ENCODE measurements at regions not wholly inside any gene's neighbourhood (a gene's known extent, or its start where the extent isn't known, plus 50 kb on each side); places are given as distances from the start of the nearest gene placed in this dataset.
"Not testable (repeated sequence)": the region's sequence is repeated elsewhere in the genome, so short reads cannot be mapped to it uniquely, and the experiment has no call there.

GRCh38 chr6:121780325-121781321 lies 345.2 kb downstream of the GJA1 start:
- no peak overlapping the region for H3K4me3 ChIP-seq
- H3K4me1 ChIP-seq, result peaks cover 21% of the 10 kb centered on the region
- peak overlapping the region; percentile 69 for H3K27ac ChIP-seq
- H3K27me3 ChIP-seq, result no peaks in the 10 kb centered on the region
- intact Hi-C loops (cut with DNase I), result no loop called here
- no peaks in the 10 kb centered on the region for H3K9me3 ChIP-seq
- DNase-seq (ENCODE audit: extremely low spot score in 2 of 2), result peak in 1 of 2 donors; percentile 97
- TF ChIP-seq POLR2AphosphoS5 (IDR thresholded peaks at IDR 0.05; ENCODE audit: insufficient read depth in 1 of 2, low read depth in 1 of 2) (peak; percentile 63 to 85), CTCF (IDR thresholded peaks at IDR 0.05) (no peak), POLR2A (IDR thresholded peaks at IDR 0.05) (no peak)
- H3K36me3 ChIP-seq, result no peaks in the 10 kb centered on the region

- Histone ChIP-seq H3K4me1 (no peaks in the 10 kb centered on the region), H3K36me3 (no peaks in the 10 kb centered on the region), H3K4me3 (no peak overlapping the region), H3K9me3 (no peaks in the 10 kb centered on the region), H3K27ac (no peak overlapping the region), H3K27me3 (no peaks in the 10 kb centered on the region)
- intact Hi-C loops (cut with DNase I), result no loop called here
- no peak for DNase-seq (ENCODE audit: extremely low spot score in 2 of 2)
- TF ChIP-seq POLR2A (IDR thresholded peaks at IDR 0.05) (no peak), POLR2AphosphoS5 (IDR thresholded peaks at IDR 0.05; ENCODE audit: insufficient read depth in 1 of 2, low read depth in 1 of 2) (no peak), CTCF (IDR thresholded peaks at IDR 0.05) (no peak)
Observed at GRCh38 chr6:121791396-121792315, 356.2 kb downstream of the GJA1 start.

GRCh38 chr6:121794630-121795029 lies 359.2 kb downstream of the GJA1 start:
- H3K9me3 ChIP-seq, result no peaks in the 10 kb centered on the region
- no peak overlapping the region for H3K4me3 ChIP-seq
- no peaks in the 10 kb centered on the region for H3K27me3 ChIP-seq
- no peaks in the 10 kb centered on the region for H3K36me3 ChIP-seq
- intact Hi-C loops (cut with DNase I), result no loop called here
- no peak overlapping the region for H3K27ac ChIP-seq
- TF ChIP-seq CTCF (IDR thresholded peaks at IDR 0.05) (no peak), POLR2AphosphoS5 (IDR thresholded peaks at IDR 0.05; ENCODE audit: insufficient read depth in 1 of 2, low read depth in 1 of 2) (no peak), POLR2A (IDR thresholded peaks at IDR 0.05) (no peak)
- H3K4me1 ChIP-seq, result no peaks in the 10 kb centered on the region
- DNase-seq (ENCODE audit: extremely low spot score in 2 of 2), result no peak

DNA sequence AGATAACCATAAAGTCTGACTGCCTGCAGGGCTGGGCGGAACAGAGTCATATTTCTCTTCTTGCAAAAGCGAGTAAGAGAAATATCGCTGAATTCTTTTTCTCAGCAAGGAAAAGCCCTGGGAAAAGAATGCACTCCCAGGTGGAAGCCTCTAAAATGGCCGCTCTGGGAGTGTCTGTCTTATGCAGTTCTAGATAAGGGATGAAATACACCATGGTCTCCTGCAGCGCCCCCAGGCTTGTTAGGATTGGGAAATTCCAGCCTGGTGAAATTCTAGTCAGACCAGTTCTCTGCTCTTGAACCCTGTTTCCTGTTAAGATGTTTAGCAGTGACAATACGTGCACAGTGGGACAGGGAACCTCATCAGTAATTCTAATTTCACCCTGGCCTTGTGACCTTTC lies 362.2 kb downstream of the GJA1 start:
- intact Hi-C loops (cut with DNase I); H3K4me1 ChIP-seq; H3K36me3 ChIP-seq; DNase-seq (ENCODE audit: extremely low spot score in 2 of 2); H3K4me3 ChIP-seq; H3K9me3 ChIP-seq; H3K27ac ChIP-seq; H3K27me3 ChIP-seq: not testable (repeated sequence)

DNA sequence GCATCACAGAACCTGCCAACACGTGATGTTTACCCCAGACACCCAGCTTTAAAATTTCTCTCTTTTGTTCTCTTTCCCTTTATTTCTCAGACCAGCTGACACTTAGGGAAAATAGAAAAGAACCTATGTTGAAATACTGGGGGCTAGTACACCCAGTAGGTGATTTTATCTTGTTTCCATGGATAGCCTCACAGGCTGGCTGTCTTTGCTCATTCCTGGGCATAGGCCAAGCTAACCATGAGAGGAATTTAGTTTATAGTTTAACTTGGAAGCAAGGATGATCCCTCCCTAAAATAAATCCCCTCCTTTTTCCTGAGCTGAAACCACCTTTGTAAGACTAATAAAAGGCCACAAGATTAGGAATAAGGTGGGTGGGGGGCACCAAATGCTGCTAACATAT lies 362.7 kb downstream of the GJA1 start:
- H3K9me3 ChIP-seq; H3K27me3 ChIP-seq; DNase-seq (ENCODE audit: extremely low spot score in 2 of 2); H3K27ac ChIP-seq; H3K4me3 ChIP-seq; H3K36me3 ChIP-seq; intact Hi-C loops (cut with DNase I); H3K4me1 ChIP-seq: not testable (repeated sequence)

Measured in vagina (tissue), 2 donors.